Neural cell (in vitro differentiated cells): ENCODE measurements at regions not wholly inside any gene's neighbourhood (a gene's known extent, or its start where the extent isn't known, plus 50 kb on each side); places are given as distances from the start of the nearest gene placed in this dataset.

Experiments used
- H2AFZ ChIP-seq: fragments of 200-600, 300-800 bp; sonication (generic), shearing (Covaris generic); 2 replicates; pipeline ENCODE4 v1.6.0; 2014; ENCODE audit warnings: low read depth, mild to moderate bottlenecking, antibody characterized with exemption, low read length, moderate library complexity
- H3F3A ChIP-seq: fragments of 200-600 bp; shearing (Covaris generic); 2 replicates; pipeline ENCODE4 v1.6.1; 2016; ENCODE audit warnings: mild to moderate bottlenecking, moderate library complexity, mixed read lengths, antibody characterized with exemption, low read length; ENCODE audit not compliant: insufficient read depth, poor library complexity, severe bottlenecking
- H3K27ac ChIP-seq: fragments of 200-600, 300-800 bp; sonication (generic), shearing (Covaris generic); 2 replicates; pipeline ENCODE4 v1.5.1; 2014; ENCODE audit warnings: mild to moderate bottlenecking, low read length, moderate library complexity
- H3K27me3 ChIP-seq: fragments of 300-800, 200-600 bp; sonication (generic), shearing (Covaris generic); 2 replicates; pipeline ENCODE4 v1.6.0; 2014; ENCODE audit warnings: mild to moderate bottlenecking, low read depth, low read length, moderate library complexity; ENCODE audit not compliant: insufficient read depth
- H3K36me3 ChIP-seq: fragments of 300-800, 200-600 bp; sonication (generic), shearing (Covaris generic); 2 replicates; pipeline ENCODE4 v1.5.1; 2014; ENCODE audit warnings: mild to moderate bottlenecking, antibody characterized with exemption, low read length, moderate library complexity; ENCODE audit not compliant: insufficient read depth
- H3K4me2 ChIP-seq: fragments of 300-800, 200-600 bp; sonication (generic), shearing (Covaris generic); 2 replicates; pipeline ENCODE4 v1.6.0; 2014; ENCODE audit warnings: mild to moderate bottlenecking, low read length
- H3K4me3 ChIP-seq: fragments of 300-800, 200-600 bp; sonication (generic), shearing (Covaris generic); 2 replicates; pipeline ENCODE4 v1.5.1; 2014; ENCODE audit warnings: mild to moderate bottlenecking, low read length, moderate library complexity
- H3K79me2 ChIP-seq: fragments of 200-600 bp; shearing (Covaris generic); replicated peaks from 2 replicates; pipeline ENCODE4 v1.6.0; 2014; ENCODE audit warnings: mild to moderate bottlenecking, low read length, moderate library complexity; ENCODE audit not compliant: insufficient read depth
- H3K9ac ChIP-seq: fragments of 300-800, 200-600 bp; sonication (generic), shearing (Covaris generic); 2 replicates; pipeline ENCODE4 v1.6.1; 2016; ENCODE audit warnings: mild to moderate bottlenecking, low read length, mixed read lengths
- H3K9me2 ChIP-seq: fragments of 200-600 bp; shearing (Covaris generic); 2 replicates; pipeline ENCODE4 v1.6.1; 2016; ENCODE audit warnings: mild to moderate bottlenecking, low read length, mixed read lengths; ENCODE audit not compliant: insufficient read depth
- H3K9me3 ChIP-seq: fragments of 200-600, 300-800 bp; sonication (generic), shearing (Covaris generic); 2 replicates; pipeline ENCODE4 v1.6.1; 2016; ENCODE audit warnings: mild to moderate bottlenecking, mixed run types, low read length, moderate library complexity, mixed read lengths
- H4K20me1 ChIP-seq: fragments of 200-600 bp; shearing (Covaris generic); 2 replicates; pipeline ENCODE4 v1.6.1; 2016; ENCODE audit warnings: mild to moderate bottlenecking, mixed run types; ENCODE audit not compliant: insufficient read depth
- CTCF ChIP-seq: fragments of 450-650 bp; IDR thresholded peaks from 2 replicates; pipeline ENCODE4 v1.5.1; 2014; ENCODE audit warnings: antibody characterized with exemption, mild to moderate bottlenecking, moderate library complexity; ENCODE audit not compliant: poor library complexity, severe bottlenecking
- EP300 ChIP-seq: fragments of 450-650 bp; conservative IDR thresholded peaks from 2 replicates; pipeline ENCODE4 v1.6.1; 2014; ENCODE audit warnings: antibody characterized with exemption, mild to moderate bottlenecking, moderate library complexity; ENCODE audit not compliant: poor library complexity, severe bottlenecking
- EZH2 ChIP-seq: fragments of 200-600, 300-800 bp; shearing (Covaris generic), sonication (generic); IDR thresholded peaks from 2 replicates; pipeline ENCODE4 v1.6.1; 2014; ENCODE audit warnings: antibody characterized with exemption, low read length, borderline replicate concordance, mild to moderate bottlenecking; ENCODE audit not compliant: insufficient read depth, poor library complexity, severe bottlenecking
- MXI1 ChIP-seq: fragments of 450-650 bp; conservative IDR thresholded peaks from 2 replicates; pipeline ENCODE4 v1.6.1; 2014; ENCODE audit warnings: antibody characterized with exemption, mild to moderate bottlenecking; ENCODE audit not compliant: poor library complexity, severe bottlenecking
- POLR2AphosphoS5 ChIP-seq: IDR thresholded peaks from 2 replicates; pipeline ENCODE4 v1.6.1; 2012
- RAD21 ChIP-seq: fragments of 450-650 bp; conservative IDR thresholded peaks from 2 replicates; pipeline ENCODE4 v1.6.1; 2014; ENCODE audit warnings: antibody characterized with exemption, mild to moderate bottlenecking, moderate library complexity
- REST ChIP-seq: IDR thresholded peaks from 2 replicates; pipeline ENCODE4 v1.6.1; 2012; ENCODE audit warnings: borderline replicate concordance
- SMC3 ChIP-seq: fragments of 450-650 bp; conservative IDR thresholded peaks from 2 replicates; pipeline ENCODE4 v1.6.1; 2014; ENCODE audit warnings: antibody characterized with exemption, mild to moderate bottlenecking, moderate library complexity; ENCODE audit not compliant: poor library complexity
- TAF1 ChIP-seq: IDR thresholded peaks from 2 replicates; pipeline ENCODE4 v1.6.1; 2012; ENCODE audit warnings: low read depth

- Histone ChIP-seq H3K4me2 (no peak overlapping the region), H4K20me1 (no peaks in the 10 kb centered on the region), H3K9ac (no peak overlapping the region), H3K9me3 (no peaks in the 10 kb centered on the region), H3K27ac (no peak overlapping the region), H3K79me2 (no peaks in the 10 kb centered on the region), H3F3A (no peaks in the 10 kb centered on the region), H3K36me3 (no peaks in the 10 kb centered on the region), H3K27me3 (no peaks in the 10 kb centered on the region), H3K9me2 (no peaks in the 10 kb centered on the region), H2AFZ (no peak overlapping the region), H3K4me3 (no peak overlapping the region)
- TF ChIP-seq REST (no peak), CTCF (no peak), POLR2AphosphoS5 (no peak), EZH2 (no peak), MXI1 (no peak), SMC3 (no peak), TAF1 (no peak), EP300 (no peak), RAD21 (no peak)
Observed at GRCh38 chr2:152920846-152921245, 202.4 kb downstream of the ARL6IP6 start.

- no peak overlapping the region for H3K9ac ChIP-seq
- H3K27ac ChIP-seq, result no peak overlapping the region
- no peaks in the 10 kb centered on the region for H3K9me3 ChIP-seq
- no peak overlapping the region for H2AFZ ChIP-seq
- no peaks in the 10 kb centered on the region for H3K27me3 ChIP-seq
- no peak overlapping the region for H3K4me2 ChIP-seq
- TF ChIP-seq EZH2 (no peak), MXI1 (no peak), CTCF (no peak), REST (no peak), RAD21 (no peak), SMC3 (no peak), TAF1 (no peak), POLR2AphosphoS5 (no peak), EP300 (no peak)
- H3K4me3 ChIP-seq, result no peak overlapping the region
- no peaks in the 10 kb centered on the region for H3F3A ChIP-seq
- H3K36me3 ChIP-seq, result no peaks in the 10 kb centered on the region
- no peaks in the 10 kb centered on the region for H3K9me2 ChIP-seq
- no peaks in the 10 kb centered on the region for H4K20me1 ChIP-seq
- no peaks in the 10 kb centered on the region for H3K79me2 ChIP-seq
Observed at GRCh38 chr2:152910970-152911369, 192.6 kb downstream of the ARL6IP6 start.
